Stimulated activated naive CD4-positive, alpha-beta T cell (primary cell): ENCODE measurements at regions not wholly inside any gene's neighbourhood (a gene's known extent, or its start where the extent isn't known, plus 50 kb on each side); places are given as distances from the start of the nearest gene placed in this dataset.
A peak's percentile ranks its signal among the peaks of the same experiment; 100 is the strongest.

Experiments used
- DNase-seq, 6 experiments: peaks; one replicate each; lab custom pipeline; 2025; lab: John Stamatoyannopoulos, UW

DNA sequence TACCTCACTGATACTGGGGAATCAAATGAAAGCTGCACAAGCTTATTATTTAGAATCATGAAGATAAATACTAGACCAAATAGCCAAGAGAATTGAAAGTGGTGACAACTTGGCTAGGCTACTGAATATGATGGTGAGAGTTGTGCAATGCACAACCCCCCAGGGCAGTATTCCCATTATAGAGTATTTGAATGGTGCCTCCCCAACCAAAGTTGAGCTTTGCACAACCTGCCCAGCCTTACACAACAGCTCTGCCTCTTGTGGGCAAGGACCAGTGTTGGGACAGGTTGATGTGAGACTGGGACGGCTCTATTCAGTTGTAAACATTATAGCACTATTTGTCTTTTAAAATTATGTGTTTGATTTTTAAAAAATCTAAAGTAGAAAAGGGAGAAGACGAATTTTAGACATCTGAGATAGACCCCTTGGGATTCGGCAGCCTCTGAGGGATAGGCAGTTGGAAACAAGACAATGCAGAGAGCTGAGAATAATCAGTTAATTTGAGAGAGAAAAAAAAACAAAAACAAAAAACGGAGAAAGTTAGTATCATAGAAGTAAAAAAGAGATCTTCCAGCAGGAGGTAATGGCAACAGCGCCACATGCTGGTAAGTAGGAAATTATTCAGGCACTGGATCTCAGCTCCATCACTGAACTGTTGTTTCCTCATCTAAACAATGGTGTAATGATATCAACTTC lies 91.0 kb upstream of the KCNA3 start:
- DNase-seq = peak in 5 of 6 experiments; percentile 34 to 73 (median 53)

DNA sequence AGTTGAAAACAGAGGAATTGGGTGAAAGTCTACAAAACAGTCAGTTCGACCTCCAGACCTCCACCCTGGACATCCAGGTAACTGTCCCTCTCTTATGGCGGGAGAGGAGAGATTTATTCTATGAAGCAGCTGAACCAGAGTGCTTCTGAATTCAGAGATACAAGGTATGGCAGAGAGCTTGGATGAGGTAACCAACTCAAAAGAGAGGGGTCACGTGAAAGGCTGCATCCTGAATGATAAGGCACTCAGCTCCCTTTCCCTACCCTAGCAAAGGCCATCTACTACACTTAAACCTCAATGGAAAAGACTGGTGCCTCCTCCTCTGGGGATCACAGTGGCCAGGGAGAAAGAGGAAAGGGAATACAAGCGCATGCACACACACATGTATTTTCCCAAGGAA lies 88.4 kb upstream of the KCNA3 start:
- no peak for DNase-seq

DNA sequence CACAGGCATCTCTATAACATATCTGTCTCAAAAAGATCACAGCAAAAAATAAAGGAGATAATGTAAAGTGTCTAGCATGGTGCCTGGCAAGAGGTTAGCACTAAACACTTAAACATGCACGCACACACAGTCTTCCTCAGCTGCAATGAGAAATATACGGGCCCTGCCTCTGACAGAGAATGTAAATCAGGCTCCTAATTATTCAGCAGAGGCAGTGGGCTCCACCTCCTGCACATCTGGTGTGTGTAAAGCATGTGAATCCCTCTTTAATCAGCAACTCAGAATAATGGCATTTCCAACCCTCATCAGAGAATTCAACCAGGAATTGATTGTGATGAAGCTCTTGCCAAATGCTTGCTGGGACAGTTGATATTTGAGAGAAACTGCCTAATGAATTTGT lies 85.6 kb upstream of the KCNA3 start:
- DNase-seq = no peak

DNA sequence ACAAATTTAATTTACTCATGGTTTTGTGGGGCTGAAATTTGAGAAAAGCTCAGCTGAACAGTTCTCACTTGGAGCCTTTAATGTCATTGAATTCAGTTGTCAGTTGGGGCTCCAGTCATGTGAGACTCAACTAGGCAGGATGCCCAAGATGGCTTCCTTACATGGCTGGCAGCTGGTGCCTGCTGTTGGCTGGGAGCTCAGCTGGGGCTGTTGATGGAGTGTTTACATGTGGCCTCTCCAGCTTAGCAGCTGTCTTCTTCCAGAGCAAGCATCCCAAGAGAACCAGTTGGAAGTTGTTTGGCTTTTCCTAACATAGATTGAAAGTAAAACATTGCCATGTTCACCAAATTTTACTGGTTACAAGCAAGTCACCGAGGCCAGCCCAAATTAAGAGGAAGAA lies 81.8 kb upstream of the KCNA3 start:
- DNase-seq = no peak

DNA sequence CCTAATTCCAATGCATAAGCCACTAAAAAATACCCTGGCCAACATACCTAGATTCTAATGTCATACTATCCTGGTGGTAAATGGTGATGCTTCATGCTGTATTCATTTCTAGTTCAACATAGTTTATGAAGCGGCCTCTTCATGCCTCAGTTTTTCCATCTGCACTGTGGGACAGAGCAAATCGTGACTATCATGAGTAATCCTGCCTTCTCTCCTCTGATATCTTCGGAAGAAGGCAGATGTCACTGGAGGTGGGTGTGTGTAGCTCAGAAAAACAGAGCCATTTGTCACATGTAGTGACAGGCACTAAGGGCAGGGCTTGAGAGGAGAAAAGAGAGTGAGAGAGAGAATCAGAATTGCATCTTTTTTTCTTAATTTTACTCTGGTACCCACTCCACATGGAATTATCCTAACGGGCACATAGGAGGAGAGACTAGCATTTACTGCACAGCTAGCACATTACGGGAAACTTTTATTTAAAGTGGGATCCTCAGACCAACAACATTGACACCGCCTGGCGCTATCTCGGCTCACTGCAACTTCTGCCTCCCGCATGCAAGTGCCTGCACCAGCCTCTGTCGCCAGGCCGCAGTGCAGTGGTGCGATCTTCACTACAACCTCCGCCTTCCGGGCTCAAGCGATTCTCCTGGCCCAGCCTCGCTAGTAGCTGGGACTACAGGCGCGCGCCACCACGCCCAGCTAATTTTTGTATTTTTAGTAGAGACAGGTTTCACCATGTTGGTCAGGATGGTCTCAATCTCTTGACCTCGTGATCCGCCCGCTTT lies 78.4 kb upstream of the KCNA3 start:
- no peak for DNase-seq

DNA sequence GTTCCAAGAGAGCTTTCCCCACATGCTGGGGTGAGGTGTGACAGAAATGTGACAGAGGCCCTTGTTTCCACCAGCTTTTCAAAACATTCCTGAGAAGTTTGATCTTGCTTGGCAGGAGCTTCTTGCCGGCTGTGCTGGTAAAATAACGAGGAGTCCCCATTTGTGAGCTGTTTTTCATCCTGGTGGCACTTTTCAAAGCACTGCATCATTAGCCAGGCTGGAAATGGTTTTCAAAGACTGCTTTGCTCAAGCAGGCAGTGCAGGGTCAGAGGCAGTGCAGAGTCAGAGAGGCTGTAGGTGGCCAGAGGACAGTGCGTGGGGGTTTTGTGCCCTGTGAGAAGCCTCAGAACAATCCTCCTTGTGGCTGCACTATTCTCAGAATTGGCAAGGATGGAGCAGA lies 75.8 kb upstream of the KCNA3 start:
- DNase-seq = no peak

DNA sequence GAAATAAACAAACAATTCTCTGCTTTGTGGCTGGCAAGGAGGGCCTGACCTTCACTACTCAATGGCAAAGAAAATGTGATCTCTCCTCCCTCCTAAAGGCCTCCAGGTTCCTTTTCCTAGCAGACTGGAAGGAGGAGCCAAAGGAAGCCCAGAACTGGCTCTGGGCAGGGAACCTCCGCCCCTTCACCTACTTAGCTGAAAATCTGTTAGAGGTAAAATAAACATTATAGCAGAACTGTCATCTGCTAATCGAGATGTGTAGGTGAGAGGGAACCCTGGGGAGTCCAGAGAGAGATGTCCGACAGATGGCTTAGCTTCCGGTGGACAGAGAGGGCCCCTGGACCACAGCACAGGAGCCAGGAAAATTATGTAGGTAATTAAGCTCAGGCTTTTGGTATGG lies 75.2 kb upstream of the KCNA3 start:
- DNase-seq = no peak

DNA sequence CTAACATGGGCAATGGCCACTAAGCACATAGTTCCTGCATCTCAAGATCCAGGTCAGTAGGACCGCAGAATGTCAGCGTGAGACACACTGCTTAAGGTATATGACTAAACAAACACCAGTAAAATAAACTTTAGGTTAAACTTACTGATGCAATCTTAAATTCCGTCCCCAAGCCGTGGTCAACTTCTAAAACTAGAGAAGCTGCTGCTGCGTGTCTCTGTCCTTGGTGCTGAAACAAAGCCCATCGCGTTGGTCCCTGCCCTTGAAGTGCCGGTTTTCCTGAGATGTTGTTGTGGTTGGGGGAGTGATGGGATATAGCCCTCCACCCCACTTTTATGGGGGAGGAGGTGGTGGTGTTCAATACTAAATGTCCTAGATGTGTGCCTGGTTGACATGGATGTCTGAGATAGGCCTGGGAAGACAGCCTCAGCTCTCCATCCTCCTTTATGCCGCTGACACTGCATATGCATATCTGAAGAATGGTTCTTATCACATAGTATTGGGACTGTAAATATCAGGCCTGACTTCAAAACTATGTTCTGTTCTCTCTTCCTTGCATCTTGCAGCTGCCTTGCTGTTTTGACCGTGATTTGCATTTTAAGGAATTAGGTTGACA lies 72.0 kb upstream of the KCNA3 start:
- DNase-seq = peak in 4 of 6 experiments; percentile 23 to 60 (median 45)

DNA sequence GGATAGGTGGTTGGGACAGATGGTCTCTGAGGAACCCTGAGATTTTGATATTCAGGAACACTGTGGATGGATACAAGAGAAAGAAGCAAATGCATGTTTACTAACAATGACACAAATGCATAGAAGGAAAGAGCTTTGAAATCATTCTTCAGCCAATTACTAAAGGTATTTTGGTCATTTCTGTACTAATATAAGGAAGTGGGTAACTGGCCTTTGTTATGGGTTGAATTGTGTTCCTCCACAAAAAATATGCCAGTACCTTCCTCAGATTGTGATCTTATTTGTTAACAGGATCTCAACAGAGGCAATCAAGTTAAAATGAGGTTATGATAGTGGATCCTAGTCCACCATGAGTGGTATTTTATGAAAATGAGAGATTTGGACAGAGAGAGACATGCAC lies 68.7 kb upstream of the KCNA3 start:
- no peak for DNase-seq

DNA sequence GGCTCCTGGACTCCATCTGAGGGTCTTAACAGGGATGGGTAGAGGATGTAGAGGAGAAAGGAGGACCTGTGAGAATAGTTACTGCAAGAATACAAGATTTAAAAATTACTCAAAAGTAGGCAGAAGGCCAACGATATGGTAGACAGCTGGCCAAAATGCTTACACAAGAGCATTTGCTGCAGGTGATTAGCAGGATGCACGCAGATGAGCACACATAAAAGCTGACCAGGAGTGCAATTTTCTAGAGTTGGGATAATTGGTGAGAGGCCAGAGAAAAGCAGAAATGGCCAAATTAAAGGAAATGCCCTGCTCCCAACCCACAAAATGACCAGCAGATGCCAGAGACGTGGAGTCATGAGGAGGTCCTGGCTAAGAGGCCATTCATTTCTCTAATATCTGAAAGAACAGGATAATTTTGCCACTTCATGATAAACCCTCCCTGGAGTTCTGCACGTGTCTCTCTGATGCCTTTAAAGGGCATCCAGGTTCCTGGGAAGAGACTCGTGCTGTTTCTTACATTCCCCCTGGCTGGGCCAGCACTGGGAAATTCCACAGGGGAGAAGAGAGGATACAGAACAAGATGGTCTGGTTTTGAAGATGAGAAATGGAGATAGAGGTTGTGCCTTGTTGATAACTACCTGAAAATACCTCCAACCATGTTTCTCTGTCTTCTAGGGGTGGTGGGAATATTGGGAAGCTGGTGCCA lies 62.3 kb upstream of the KCNA3 start:
- DNase-seq = no peak

DNA sequence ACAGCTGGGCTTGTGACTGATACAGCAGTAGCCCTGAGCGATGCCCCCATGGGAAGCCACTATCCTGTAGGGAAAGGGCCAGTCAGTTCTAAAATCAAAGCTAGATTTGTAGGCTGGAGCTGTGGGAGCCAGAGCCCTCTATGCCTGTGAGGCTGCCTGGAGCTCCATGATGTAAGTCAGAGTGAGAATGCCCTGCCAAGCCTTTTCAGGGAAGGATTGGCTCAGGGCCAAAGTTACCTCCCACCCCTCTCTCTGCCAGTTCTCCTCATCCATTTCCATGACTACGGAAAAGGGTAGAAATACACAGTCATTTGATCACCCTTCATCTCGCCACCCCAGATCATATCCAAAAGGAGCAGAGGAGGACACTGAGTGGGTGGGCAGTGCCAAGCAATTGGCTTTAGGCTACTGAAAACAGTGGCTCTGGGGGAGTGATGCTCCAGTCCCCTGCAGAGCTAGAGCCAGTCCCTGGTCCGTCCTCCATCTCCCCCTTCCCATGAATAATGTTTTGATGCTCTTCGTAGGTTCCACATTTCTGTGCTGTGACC lies 59.5 kb upstream of the KCNA3 start:
- DNase-seq = no peak

DNA sequence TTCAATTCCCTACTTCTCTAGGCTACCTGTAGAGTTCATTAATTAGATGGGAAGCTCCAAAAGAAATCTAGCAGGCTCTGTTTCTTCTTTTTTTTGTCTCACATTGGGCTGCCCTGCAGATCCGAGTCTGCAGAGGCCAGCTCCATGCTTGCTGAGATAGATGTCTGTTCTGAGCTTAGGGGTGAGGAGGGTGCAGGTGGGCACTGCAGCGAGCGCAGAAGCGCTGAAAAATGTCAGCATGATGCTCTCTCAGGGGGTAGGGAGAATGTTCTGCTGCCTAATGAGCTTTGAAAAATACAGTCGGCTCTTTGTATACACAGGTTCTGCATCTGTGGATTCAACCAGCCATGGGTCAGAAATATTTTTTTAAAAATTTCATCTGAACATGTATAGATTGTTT lies 56.8 kb upstream of the KCNA3 start:
- DNase-seq = no peak

DNA sequence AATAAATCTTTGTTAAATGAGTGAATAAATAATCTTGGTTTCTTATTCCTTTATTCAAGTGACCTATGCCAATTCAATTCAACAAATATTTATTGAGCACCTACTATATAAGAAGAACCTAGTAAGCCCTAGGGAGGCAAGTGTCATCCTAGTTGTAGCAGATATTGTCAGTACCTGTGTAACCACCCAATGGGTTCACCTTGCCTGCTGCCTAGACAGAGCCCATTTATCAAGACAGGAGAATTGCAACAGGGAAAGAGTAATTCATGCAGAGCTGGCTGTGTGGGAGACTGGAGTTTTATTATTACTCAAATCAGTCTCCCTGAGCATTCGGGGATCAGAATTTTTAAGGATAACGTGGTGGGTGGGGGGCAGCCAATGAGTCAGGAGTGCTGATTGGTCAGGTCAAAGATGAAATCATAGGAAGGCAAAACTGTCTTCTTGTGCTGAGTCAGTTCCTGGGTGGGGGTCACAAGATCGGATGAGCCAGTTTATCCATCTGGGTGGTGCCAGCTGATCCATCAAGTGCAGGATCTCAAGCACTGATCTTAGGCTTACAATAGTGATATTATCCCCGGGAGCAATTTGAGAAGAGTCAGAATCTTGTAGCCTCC lies 53.8 kb upstream of the KCNA3 start:
- no peak for DNase-seq

DNA sequence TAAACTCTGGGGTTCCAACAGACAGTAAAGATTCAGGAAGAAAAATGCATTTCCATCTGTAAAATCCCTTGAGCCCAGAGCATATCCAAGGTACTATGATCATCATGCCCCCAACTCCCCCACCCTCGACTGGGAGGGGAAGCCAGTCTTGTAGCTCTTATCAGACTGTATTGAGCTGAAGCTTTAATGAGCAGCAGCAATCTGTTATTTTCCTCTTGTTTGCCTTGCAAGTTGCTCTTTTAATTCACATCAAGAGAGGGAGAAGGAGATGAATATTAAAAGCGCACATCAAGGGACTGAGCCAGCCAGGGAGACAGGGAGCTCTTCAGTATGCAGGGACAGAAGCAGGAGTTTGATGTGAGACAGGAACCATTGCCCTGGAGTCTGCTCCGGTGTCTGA lies 52.5 kb upstream of the KCNA3 start:
- DNase-seq = no peak

DNA sequence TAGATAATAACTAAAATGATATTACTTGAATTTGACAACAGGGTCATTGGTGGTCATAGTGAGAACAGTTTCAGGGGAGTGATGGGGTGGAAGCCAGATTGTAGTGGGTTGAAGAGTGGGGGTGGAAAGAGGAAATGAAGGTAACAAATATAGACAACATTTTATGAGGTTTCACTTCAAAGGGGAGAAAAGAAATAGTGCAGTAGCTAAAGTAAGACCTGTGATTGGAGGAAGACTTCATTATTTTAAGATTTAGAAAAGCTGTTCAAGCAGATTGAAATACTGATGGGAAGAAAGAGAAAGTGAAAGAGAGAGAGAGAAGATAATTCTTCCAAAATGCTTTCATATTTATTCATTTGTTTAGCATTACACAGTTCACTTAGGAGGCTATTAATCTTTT lies 52.0 kb upstream of the KCNA3 start:
- DNase-seq = peak in 2 of 6 experiments; percentile 26 to 39
